Liver (tissue), 8 donors: ENCODE measurements at regions not wholly inside any gene's neighbourhood (a gene's known extent, or its start where the extent isn't known, plus 50 kb on each side); places are given as distances from the start of the nearest gene placed in this dataset.

Source experiments
- DNase-seq: peaks from one replicate; pipeline ENCODE4 v3.0.0-alpha.2; 2017; ENCODE audit warnings: low spot score
- H3K27ac ChIP-seq, 2 donors: one replicate each; pipeline ENCODE4 v1.7.0; 2013; ENCODE audit warnings: inconsistent platforms in 2 of 2, low read length in 2 of 2, control low read depth in 1 of 2, low read depth in 1 of 2, mild to moderate bottlenecking in 1 of 2
- H3K27me3 ChIP-seq, 4 donors: one replicate each; pipeline versions ENCODE4 v1.6.1 to v1.7.0; 2013; ENCODE audit warnings: low read length in 3 of 4, inconsistent platforms in 1 of 4, mild to moderate bottlenecking in 1 of 4, moderate library complexity in 1 of 4; ENCODE audit not compliant: control insufficient read depth in 4 of 4, insufficient read depth in 4 of 4
- H3K36me3 ChIP-seq, 4 donors: one replicate each; pipeline versions ENCODE4 v1.6.1 to v1.7.0; 2013; ENCODE audit warnings: low read length in 3 of 4, mild to moderate bottlenecking in 3 of 4, low read depth in 1 of 4, moderate library complexity in 1 of 4; ENCODE audit not compliant: control insufficient read depth in 4 of 4, insufficient read depth in 3 of 4
- H3K4me1 ChIP-seq, 4 donors: one replicate each; pipeline versions ENCODE4 v1.6.1 to v1.7.0; 2013; ENCODE audit warnings: low read length in 3 of 4, mild to moderate bottlenecking in 3 of 4, moderate library complexity in 1 of 4; ENCODE audit not compliant: control insufficient read depth in 4 of 4, insufficient read depth in 4 of 4
- H3K4me3 ChIP-seq, 3 donors: one replicate each; pipeline versions ENCODE4 v1.6.1 to v1.7.0; 2013; ENCODE audit warnings: low read length in 3 of 3, control low read depth in 1 of 3, low read depth in 1 of 3, mild to moderate bottlenecking in 1 of 3
- H3K9ac ChIP-seq, 2 donors: one replicate each; pipeline ENCODE4 v1.7.0; 2013; ENCODE audit warnings: low read length in 2 of 2, mild to moderate bottlenecking in 2 of 2, moderate library complexity in 2 of 2, control low read depth in 1 of 2, low read depth in 1 of 2
- H3K9me3 ChIP-seq, 4 donors: one replicate each; pipeline versions ENCODE4 v1.6.1 to v1.7.0; 2013; ENCODE audit warnings: low read length in 3 of 4; ENCODE audit not compliant: control insufficient read depth in 4 of 4
- EGR1 ChIP-seq, 2 donors: IDR thresholded peaks; 2 replicates each; pipeline ENCODE4 v1.6.1; 2016 to 2018; ENCODE audit warnings: antibody characterized with exemption in 2 of 2, low read depth in 2 of 2
- FOXA1 ChIP-seq: IDR thresholded peaks from 2 replicates; pipeline ENCODE4 v1.6.1; 2016; ENCODE audit warnings: antibody characterized with exemption
- FOXA2 ChIP-seq: IDR thresholded peaks from 2 replicates; pipeline ENCODE4 v1.6.1; 2016; ENCODE audit warnings: antibody characterized with exemption
- GABPA ChIP-seq, 2 donors: IDR thresholded peaks in 1 of 2; conservative IDR thresholded peaks in 1 of 2; 2 replicates each; pipeline ENCODE4 v1.6.1; 2016; ENCODE audit warnings: antibody characterized with exemption in 2 of 2, mild to moderate bottlenecking in 1 of 2, moderate library complexity in 1 of 2
- HNF4A ChIP-seq, 2 donors: conservative IDR thresholded peaks; 2 replicates each; pipeline ENCODE4 v1.6.1; 2016; ENCODE audit warnings: antibody characterized with exemption in 2 of 2, mild to moderate bottlenecking in 2 of 2
- HNF4G ChIP-seq: IDR thresholded peaks from 2 replicates; pipeline ENCODE4 v1.6.1; 2016; ENCODE audit warnings: antibody characterized with exemption
- JUND ChIP-seq, 2 donors: IDR thresholded peaks; 2 replicates each; pipeline ENCODE4 v1.6.1; 2016; ENCODE audit warnings: antibody characterized with exemption in 2 of 2
- NR2F2 ChIP-seq: IDR thresholded peaks from 2 replicates; pipeline ENCODE4 v1.6.1; 2016; ENCODE audit warnings: antibody characterized with exemption
- RAD21 ChIP-seq, 2 donors: IDR thresholded peaks; 2 replicates each; pipeline ENCODE4 v1.6.1; 2016; ENCODE audit warnings: antibody characterized with exemption in 2 of 2, mild to moderate bottlenecking in 2 of 2
- RXRA ChIP-seq, 2 donors: IDR thresholded peaks; 2 replicates each; pipeline ENCODE4 v1.6.1; 2017 to 2018; ENCODE audit warnings: antibody characterized with exemption in 2 of 2, mild to moderate bottlenecking in 1 of 2
- SP1 ChIP-seq: IDR thresholded peaks from 2 replicates; pipeline ENCODE4 v1.6.1; 2018; ENCODE audit warnings: antibody characterized with exemption, mild to moderate bottlenecking
- TAF1 ChIP-seq: conservative IDR thresholded peaks from 2 replicates; pipeline ENCODE4 v1.6.1; 2016; ENCODE audit warnings: antibody characterized with exemption, mild to moderate bottlenecking
- YY1 ChIP-seq: IDR thresholded peaks from 2 replicates; pipeline ENCODE4 v1.6.1; 2016; ENCODE audit warnings: antibody characterized with exemption, mild to moderate bottlenecking
- WGBS: extraction: QIAGEN DNeasy Blood & Tissue Kit; methylation state at CpG from one replicate; pipeline ENCODE4 v1.1.7; 2013; 5-methylcytosine and 5-hydroxymethylcytosine counted together
- TF ChIP-seq, protein P1 (sequence below): IDR thresholded peaks from 2 replicates; pipeline ENCODE4 v1.6.1; 2016; ENCODE audit warnings: antibody characterized with exemption
- TF ChIP-seq, protein P2 (sequence below): IDR thresholded peaks from 2 replicates; pipeline ENCODE4 v1.6.1; 2016; ENCODE audit warnings: antibody characterized with exemption, mild to moderate bottlenecking
- TF ChIP-seq, protein P3 (sequence below): IDR thresholded peaks from 2 replicates; pipeline ENCODE4 v1.6.1; 2016; ENCODE audit warnings: antibody characterized with exemption
- TF ChIP-seq, protein P4 (sequence below): fragments of 150-350 bp; IDR thresholded peaks from 2 replicates; pipeline ENCODE4 v1.5.1; 2017; ENCODE audit warnings: improper control_type of control experiment, low read depth, low read length; ENCODE audit not compliant: missing input control
- TF ChIP-seq, protein P5 (sequence below): IDR thresholded peaks from 2 replicates; pipeline ENCODE4 v1.6.1; 2016; ENCODE audit warnings: antibody characterized with exemption
- donor health status: healthy.
- donor health status: healthy.
- donor health status: healthy.
- donor health status: healthy.
- donor health status: healthy.

DNA sequence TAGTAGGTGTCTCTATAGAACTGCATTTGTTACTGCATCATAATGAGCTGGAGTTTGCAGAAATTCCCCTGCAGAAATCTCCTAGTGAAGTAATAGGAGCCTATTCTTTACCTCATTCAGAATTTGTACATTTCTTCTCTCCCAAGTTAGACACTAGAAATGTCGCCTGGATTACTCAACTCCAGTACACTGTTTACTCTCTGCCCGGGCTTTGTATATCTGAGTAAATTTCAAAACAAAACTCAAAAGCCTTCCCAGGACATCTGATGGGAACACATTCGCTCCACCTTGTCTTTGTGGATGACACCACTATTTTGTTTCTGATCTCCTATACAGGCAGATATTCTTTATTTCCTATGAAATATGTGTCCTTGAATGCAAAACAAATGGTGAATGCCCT lies 76.8 kb downstream of the POU3F3 start:
- Histone ChIP-seq H3K9me3 (no peaks in the 10 kb centered on the region), H3K4me1 (no peaks in the 10 kb centered on the region), H3K36me3 (no peaks in the 10 kb centered on the region), H3K4me3 (no peak overlapping the region), H3K27me3 (no peaks in the 10 kb centered on the region), H3K9ac (no peak overlapping the region), H3K27ac (no peak overlapping the region)
- TF ChIP-seq TAF1 (no peak), HNF4G (no peak), RXRA (IDR thresholded peaks at IDR 0.05) (no peak), RAD21 (IDR thresholded peaks at IDR 0.05) (no peak), NR2F2 (no peak), GABPA (IDR thresholded peaks at IDR 0.05 in 1 of 2, conservative IDR thresholded peaks at IDR 0.05 in 1 of 2) (no peak), JUND (IDR thresholded peaks at IDR 0.05) (no peak), SP1 (no peak), HNF4A (conservative IDR thresholded peaks at IDR 0.05) (no peak), FOXA1 (no peak), FOXA2 (no peak), YY1 (no peak), EGR1 (IDR thresholded peaks at IDR 0.05; ENCODE audit: low read depth in 2 of 2) (no peak)
- TF ChIP-seq, protein P1, sequence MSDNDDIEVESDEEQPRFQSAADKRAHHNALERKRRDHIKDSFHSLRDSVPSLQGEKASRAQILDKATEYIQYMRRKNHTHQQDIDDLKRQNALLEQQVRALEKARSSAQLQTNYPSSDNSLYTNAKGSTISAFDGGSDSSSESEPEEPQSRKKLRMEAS: no peak
- TF ChIP-seq, protein P2, sequence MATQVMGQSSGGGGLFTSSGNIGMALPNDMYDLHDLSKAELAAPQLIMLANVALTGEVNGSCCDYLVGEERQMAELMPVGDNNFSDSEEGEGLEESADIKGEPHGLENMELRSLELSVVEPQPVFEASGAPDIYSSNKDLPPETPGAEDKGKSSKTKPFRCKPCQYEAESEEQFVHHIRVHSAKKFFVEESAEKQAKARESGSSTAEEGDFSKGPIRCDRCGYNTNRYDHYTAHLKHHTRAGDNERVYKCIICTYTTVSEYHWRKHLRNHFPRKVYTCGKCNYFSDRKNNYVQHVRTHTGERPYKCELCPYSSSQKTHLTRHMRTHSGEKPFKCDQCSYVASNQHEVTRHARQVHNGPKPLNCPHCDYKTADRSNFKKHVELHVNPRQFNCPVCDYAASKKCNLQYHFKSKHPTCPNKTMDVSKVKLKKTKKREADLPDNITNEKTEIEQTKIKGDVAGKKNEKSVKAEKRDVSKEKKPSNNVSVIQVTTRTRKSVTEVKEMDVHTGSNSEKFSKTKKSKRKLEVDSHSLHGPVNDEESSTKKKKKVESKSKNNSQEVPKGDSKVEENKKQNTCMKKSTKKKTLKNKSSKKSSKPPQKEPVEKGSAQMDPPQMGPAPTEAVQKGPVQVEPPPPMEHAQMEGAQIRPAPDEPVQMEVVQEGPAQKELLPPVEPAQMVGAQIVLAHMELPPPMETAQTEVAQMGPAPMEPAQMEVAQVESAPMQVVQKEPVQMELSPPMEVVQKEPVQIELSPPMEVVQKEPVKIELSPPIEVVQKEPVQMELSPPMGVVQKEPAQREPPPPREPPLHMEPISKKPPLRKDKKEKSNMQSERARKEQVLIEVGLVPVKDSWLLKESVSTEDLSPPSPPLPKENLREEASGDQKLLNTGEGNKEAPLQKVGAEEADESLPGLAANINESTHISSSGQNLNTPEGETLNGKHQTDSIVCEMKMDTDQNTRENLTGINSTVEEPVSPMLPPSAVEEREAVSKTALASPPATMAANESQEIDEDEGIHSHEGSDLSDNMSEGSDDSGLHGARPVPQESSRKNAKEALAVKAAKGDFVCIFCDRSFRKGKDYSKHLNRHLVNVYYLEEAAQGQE: no peak
- TF ChIP-seq, protein P3, sequence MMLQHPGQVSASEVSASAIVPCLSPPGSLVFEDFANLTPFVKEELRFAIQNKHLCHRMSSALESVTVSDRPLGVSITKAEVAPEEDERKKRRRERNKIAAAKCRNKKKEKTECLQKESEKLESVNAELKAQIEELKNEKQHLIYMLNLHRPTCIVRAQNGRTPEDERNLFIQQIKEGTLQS: no peak
- TF ChIP-seq, protein P4, sequence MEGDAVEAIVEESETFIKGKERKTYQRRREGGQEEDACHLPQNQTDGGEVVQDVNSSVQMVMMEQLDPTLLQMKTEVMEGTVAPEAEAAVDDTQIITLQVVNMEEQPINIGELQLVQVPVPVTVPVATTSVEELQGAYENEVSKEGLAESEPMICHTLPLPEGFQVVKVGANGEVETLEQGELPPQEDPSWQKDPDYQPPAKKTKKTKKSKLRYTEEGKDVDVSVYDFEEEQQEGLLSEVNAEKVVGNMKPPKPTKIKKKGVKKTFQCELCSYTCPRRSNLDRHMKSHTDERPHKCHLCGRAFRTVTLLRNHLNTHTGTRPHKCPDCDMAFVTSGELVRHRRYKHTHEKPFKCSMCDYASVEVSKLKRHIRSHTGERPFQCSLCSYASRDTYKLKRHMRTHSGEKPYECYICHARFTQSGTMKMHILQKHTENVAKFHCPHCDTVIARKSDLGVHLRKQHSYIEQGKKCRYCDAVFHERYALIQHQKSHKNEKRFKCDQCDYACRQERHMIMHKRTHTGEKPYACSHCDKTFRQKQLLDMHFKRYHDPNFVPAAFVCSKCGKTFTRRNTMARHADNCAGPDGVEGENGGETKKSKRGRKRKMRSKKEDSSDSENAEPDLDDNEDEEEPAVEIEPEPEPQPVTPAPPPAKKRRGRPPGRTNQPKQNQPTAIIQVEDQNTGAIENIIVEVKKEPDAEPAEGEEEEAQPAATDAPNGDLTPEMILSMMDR: no peak
- TF ChIP-seq, protein P5, sequence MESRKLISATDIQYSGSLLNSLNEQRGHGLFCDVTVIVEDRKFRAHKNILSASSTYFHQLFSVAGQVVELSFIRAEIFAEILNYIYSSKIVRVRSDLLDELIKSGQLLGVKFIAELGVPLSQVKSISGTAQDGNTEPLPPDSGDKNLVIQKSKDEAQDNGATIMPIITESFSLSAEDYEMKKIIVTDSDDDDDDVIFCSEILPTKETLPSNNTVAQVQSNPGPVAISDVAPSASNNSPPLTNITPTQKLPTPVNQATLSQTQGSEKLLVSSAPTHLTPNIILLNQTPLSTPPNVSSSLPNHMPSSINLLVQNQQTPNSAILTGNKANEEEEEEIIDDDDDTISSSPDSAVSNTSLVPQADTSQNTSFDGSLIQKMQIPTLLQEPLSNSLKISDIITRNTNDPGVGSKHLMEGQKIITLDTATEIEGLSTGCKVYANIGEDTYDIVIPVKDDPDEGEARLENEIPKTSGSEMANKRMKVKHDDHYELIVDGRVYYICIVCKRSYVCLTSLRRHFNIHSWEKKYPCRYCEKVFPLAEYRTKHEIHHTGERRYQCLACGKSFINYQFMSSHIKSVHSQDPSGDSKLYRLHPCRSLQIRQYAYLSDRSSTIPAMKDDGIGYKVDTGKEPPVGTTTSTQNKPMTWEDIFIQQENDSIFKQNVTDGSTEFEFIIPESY: no peak
- DNase-seq: no peak
- WGBS: 39% methylated on average over 3 of the region's 3 CpGs

DNA sequence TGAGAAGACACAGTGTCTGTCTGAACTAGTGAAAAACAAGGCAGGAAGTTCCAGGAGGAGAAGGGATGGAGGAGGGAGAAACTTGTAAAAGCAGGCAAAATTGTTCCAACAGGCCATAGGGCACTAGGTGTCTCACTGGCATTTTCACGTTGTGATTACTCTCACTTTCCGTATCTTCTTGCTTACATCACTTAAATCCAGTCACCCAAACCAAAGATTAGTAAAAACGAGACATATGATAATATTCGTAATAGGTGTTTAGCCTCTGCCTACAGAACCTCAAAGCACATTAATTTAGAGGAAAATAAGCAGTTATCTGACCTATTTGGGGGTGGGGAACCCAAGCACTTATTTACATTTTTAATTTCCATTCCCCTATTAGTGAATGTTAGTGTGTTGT lies 78.3 kb downstream of the POU3F3 start:
- WGBS: 79% methylated on average over 4 of the region's 4 CpGs
- no peaks in the 10 kb centered on the region for H3K27me3 ChIP-seq
- no peak overlapping the region for H3K4me3 ChIP-seq
- DNase-seq: no peak
- no peak overlapping the region for H3K9ac ChIP-seq
- TF ChIP-seq HNF4G: no peak
- TF ChIP-seq NR2F2: no peak
- H3K4me1 ChIP-seq: no peaks in the 10 kb centered on the region
- no peak overlapping the region for H3K27ac ChIP-seq
- H3K36me3 ChIP-seq: no peaks in the 10 kb centered on the region
- no peaks in the 10 kb centered on the region for H3K9me3 ChIP-seq
